Endometrium (tissue), 2 donors: ENCODE measurements at regions not wholly inside any gene's neighbourhood (a gene's known extent, or its start where the extent isn't known, plus 50 kb on each side); places are given as distances from the start of the nearest gene placed in this dataset.

ENCODE experiments used
- FAIRE-seq: peaks from 2 replicates; lab custom pipeline; 2012; peaks lifted over from hg19 to GRCh38; lab: Jason Lieb, UNC
- donor health status: control.
- donor health status: control.

DNA sequence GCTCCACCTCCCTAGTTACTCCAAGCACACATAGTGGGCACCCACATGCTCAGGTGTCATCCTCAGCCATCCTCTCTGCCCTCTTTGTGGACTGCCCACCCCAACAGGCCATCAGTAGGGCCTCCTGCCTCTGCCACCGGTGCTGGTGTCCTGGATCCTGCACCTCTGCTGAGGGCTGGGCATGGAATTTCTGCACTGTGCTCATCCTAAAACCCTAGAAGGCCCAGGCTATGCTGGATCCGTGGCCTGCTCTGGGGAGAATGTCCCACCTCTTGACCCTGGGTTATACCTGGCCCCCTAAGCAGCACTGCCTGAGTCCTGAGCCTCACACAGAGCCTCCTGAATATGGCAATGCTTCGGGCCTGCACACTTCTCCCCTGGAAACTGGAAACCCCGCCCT is 318.3 kb downstream of the MATN1 start:
- FAIRE-seq = no peak

DNA sequence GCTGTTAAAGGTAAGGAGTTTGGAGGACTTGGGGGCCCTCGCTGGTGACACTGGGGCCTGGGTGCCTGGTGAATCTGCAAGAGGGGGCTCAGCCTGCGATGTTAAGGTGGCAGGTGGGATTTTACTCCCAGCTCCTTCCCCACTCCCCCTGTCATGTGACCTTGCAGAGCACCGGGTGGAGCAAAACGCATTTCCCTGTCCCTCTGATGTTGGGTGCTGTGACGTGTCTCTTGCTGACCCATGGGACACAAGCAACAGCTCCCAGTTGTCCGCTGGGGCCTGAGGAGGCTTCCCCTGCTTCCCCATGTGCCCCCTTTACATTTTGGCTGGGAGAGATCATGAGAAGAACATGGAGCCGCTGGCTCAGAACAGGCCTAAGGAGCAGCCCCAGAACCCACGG is 319.0 kb downstream of the MATN1 start:
- FAIRE-seq = no peak

- no peak for FAIRE-seq
These were observed 319.7 kb downstream of the MATN1 start for GRCh38 chr1:30403726-30404125.

GRCh38 chr1:30403061-30403645 is 320.2 kb downstream of the MATN1 start:
- FAIRE-seq = no peak

- no peak for FAIRE-seq
These were observed 321.4 kb downstream of the MATN1 start for GRCh38 chr1:30402031-30402430.

DNA sequence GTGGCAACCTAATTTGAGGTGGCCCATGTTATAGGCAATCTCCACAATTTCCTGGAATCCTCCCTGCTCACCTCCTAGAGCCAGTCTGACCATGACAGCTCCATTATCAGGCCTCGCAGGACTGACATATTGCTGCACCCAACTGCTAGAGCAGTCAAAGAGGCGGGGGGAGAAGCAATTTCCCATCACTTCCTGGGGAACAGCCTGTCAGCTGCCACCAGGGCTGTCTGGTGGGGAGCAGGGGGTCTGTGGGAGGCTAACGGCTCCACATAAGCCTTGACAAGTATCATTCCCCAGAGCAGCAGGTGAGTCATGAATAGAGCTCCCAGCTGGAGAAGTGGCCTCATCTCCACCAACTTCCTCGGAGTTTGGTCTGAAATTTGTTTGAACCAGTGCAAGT is 322.9 kb downstream of the MATN1 start:
- FAIRE-seq = no peak

- FAIRE-seq = no peak
These were observed 324.4 kb downstream of the MATN1 start for GRCh38 chr1:30399026-30399425.

GRCh38 chr1:30397576-30397975 is 325.8 kb downstream of the MATN1 start:
- no peak for FAIRE-seq

DNA sequence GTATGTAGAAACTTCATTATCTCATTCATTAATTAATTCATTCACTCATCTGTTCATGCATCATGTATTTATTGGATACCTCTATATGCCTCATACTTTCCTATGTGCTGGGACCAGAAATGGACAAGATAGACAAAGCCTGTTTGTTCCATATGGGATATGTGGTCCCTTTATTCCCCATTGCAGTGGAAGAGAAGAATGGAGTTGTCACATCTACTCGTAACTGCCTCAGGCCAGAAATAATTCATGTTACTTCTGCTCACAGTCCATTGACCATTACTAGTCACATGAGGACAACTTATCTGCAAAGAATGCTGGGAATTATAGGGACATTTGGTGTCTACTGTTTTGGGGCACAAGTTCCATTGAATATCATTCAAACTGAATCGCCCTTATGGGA is 327.8 kb downstream of the MATN1 start:
- no peak for FAIRE-seq

GRCh38 chr1:30388386-30388785 is 335.0 kb downstream of the MATN1 start:
- FAIRE-seq = no peak

DNA sequence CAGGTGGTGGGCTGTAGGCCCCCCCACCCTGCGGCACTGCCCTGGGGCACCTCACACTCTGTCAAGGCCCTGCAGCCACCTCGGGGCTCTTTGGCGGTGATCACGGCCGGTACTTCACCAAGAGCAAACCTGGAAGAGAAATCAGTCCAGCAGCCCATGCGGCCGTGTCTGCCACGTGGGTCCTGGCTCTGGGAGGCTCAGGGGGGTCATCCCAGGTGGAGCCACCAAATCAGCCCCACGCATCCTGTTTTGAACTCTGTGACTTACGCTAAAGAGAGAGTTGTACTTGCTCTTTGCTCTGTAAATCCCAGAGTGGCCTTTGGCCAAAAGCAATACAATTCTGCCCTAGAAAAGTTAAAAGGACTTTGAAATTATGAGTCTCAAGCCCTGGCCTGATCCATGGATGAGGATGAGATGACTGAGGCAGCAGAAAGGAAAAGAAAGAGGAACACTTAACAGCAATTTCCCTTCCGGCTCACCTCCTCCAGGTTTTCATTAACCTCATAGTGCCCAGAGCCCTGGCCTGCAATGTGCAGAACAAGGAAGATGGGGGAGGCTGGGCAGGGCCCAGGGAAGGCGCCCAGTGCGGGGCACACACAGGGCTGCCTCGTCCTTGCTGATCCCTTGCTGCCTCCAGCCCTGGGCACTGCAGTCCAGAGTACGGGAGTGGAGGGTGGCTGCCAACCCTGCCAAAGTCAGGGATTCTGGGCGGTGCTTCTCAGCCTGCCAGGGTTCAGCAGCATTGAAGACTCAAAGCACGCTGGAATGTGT is 337.0 kb downstream of the MATN1 start:
- no peak for FAIRE-seq

DNA sequence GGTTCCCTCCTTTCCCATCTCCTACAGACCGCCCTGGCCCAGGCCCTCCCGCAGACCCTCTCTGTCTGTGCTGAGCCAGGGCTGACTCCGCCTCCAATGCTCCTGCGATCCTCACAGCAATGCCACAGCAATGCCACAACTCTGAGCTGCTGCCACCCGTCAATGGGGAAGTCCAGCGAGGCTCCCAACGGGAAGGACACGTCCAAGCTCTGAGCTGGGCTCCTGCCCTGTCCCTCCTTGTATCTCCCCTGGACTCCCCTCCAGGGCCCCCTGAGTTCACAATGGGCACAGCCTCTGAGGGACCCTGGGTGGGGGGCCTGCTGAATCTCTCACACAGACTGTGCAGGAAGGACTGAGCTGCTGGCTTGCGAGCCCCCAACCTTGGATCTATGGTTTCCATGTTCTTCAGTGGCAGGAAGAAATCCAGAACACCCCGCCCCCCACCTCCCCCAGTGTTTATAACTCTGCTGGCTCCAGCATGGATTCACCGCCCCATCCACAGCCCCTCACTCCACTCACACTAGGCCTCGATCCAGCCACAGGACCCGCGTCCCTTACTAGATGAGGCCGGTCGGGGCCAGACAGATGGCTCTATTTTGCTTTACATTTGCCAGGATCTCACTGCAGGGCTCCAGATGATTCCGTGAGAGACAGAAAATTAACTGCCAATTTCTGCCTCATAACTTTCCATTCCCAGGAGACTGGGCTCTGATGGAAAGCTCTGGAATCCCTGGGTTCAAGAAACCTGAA is 338.0 kb downstream of the MATN1 start:
- FAIRE-seq = no peak

- FAIRE-seq = no peak
These were observed 338.8 kb downstream of the MATN1 start for GRCh38 chr1:30384286-30385245.

DNA sequence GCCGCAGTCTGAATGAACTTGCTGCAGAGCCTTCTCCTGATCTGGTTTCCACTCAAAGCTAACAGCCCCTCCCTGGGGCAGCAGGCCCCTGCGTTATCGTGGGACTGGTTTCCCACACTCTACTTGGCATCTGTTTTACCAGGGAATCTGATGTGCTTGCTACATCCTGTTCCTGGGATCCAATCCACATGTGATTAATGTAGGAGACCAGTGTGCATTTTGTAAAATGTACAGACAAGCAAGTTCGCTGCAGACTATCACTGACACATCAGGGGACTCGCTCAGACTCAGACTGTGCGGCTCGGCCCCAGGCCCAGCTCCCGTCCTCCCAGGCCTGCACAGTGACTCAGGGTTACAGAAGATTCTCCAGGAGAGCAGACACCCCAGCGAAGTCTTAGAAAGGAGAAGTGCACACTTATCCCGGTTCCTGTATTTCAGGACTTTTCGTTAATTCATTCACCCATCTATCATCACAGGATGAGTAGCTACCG is 340.1 kb downstream of the MATN1 start:
- FAIRE-seq = no peak

DNA sequence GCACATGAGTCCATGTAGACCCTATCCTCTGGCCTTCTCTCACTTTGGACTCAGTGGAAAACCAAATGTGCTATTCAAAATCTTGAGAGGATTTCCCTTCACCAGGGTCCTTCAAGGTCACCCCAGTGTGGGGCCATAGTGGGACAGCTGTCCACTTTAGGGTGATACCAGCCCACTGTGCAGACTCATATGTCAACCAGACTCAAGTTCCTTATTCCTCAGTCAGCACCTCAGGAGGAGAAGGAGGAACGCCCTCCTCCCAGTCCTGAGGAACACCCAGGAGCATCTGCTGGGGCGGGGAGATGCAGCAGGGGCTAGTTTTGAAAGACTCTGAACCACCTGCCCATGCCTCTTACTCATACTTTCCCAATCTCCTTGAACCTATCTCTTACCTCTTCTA is 340.9 kb downstream of the MATN1 start:
- FAIRE-seq = no peak

GRCh38 chr1:30381671-30382365 is 341.6 kb downstream of the MATN1 start:
- no peak for FAIRE-seq

DNA sequence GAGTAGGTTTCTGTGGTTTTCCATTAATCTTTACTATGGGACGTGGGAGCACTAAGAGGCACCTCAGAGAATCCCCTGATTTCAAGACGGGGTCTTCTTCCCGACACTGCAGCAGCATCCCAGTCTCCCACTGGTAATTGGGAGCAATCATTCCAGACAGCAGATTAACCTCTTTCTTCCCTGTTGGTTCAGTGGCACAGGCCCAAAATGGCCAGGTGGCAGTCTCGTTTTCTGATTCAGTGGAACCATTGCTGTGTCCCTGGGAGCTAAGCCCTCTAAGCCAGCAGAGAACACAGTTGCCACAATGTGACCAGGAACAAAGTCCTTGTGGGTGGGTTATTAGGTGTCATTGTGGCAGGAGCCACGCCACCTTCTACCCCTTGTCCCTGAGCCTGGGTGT is 342.1 kb downstream of the MATN1 start:
- FAIRE-seq = no peak

DNA sequence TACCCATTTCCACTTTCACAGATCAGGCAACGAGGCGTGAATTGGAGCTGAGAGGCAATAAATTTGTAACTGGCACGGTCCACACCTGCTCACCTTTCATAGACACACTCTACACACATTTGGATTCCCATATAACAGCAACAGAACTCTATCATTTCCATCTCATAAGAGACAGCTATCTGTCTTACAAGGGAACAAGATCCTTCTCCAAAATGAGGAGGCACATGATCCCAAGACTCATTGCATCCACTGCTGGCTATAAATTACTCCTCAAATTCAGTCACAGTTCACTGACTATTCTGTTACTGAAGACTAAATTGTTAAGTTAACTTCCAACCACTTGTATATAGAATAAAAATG is 342.8 kb downstream of the MATN1 start:
- FAIRE-seq = no peak

- FAIRE-seq = peak; percentile 33
These were observed 343.4 kb downstream of the MATN1 start for GRCh38 chr1:30379684-30380624.

DNA sequence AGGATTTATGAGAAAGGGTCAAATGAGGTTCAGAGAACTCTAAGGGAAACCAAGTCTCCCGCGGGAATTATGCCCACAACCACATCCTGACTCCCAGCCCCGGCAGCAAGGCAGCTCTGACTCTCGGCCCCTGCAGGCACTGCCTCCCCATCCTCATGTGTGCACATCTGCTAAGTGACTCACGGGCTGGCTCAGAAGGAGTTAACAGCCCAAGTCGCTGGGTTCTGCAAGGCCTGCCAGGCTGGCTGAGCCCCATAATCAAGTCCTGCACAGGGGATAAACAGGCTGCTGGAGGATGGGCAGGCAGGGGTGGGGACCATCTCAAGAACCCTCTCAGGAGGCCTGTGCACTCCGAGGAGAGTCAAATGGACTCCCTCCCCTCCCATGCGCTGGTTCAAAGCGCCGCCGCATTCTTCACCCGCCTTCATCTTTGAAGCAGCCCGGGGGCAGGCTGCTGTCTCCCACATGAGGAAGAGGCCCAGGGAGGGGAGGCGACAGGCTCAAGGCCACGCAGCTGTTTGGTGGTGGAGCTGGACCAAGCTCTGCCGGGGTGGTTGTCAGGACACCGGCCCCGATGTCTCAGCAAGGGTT is 344.3 kb downstream of the MATN1 start:
- no peak for FAIRE-seq
